GM13977 (cell line): ENCODE measurements at regions not wholly inside any gene's neighbourhood (a gene's known extent, or its start where the extent isn't known, plus 50 kb on each side); places are given as distances from the start of the nearest gene placed in this dataset.

Experiments used
- DNase-seq: peaks from one replicate; pipeline ENCODE4 v3.0.0; 2012; ENCODE audit warnings: low spot score
- in situ Hi-C: fragments of 300-500 bp; cut with MboI; formaldehyde crosslinking; loops from one replicate; pipeline ENCODE4 v1.12.0; 2022; ENCODE audit warnings: low sequenced_read_pairs, low pct_unique_long_range_greater_than_20kb, mixed read lengths, inconsistent platforms; ENCODE audit not compliant: unreplicated experiment
- TF ChIP-seq, protein P1 (sequence below): IDR thresholded peaks from 2 replicates; pipeline ENCODE4 v1.5.1; 2012; ENCODE audit warnings: mild to moderate bottlenecking, control low read depth; ENCODE audit not compliant: insufficient read depth; ENCODE audit errors: extremely low read depth, missing control alignments

DNA sequence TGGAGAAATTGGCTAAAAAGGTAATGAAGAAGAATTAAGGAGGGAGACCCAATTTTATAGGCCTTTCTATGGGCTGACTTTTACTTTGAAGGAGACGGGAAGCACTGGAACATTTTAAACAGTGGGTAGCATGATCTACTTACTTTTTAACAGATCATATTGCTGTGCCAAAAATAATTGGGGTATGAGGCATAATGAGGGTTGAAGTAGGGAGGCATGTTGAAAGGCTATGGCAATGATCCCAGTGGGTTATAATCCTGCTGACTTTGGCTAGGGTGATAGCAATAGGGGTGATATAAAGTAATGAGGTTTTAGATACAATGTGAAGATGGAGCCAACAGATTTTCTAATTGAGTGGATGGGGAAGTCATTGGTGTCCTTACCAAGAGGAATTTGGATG lies 73.2 kb downstream of the GPR37 start:
- TF ChIP-seq, protein P1, sequence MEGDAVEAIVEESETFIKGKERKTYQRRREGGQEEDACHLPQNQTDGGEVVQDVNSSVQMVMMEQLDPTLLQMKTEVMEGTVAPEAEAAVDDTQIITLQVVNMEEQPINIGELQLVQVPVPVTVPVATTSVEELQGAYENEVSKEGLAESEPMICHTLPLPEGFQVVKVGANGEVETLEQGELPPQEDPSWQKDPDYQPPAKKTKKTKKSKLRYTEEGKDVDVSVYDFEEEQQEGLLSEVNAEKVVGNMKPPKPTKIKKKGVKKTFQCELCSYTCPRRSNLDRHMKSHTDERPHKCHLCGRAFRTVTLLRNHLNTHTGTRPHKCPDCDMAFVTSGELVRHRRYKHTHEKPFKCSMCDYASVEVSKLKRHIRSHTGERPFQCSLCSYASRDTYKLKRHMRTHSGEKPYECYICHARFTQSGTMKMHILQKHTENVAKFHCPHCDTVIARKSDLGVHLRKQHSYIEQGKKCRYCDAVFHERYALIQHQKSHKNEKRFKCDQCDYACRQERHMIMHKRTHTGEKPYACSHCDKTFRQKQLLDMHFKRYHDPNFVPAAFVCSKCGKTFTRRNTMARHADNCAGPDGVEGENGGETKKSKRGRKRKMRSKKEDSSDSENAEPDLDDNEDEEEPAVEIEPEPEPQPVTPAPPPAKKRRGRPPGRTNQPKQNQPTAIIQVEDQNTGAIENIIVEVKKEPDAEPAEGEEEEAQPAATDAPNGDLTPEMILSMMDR = no peak
- in situ Hi-C loops = no loop called here
- DNase-seq = no peak

DNA sequence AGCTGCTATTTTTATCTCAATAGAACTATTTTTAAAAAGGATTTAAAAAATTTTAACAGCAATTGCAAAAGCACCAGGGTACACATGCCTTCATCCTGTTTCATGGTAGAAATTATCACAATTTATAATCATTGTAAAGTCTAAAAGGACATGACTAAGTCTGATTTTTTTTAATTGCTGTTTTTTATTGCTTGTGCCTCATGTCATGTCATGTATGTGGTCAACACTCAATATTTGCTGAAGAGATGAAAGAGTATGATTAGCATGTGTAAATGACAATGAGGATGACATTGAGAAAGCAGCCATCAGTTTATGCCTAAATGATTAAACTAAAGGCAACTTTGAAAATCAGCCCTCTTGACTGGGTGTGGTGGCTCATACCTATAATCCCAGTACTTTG lies 74.8 kb downstream of the GPR37 start:
- in situ Hi-C loops = no loop called here
- TF ChIP-seq, protein P1 = no peak
- no peak for DNase-seq

GRCh38 chr7:124689931-124690330 lies 75.7 kb downstream of the GPR37 start:
- TF ChIP-seq, protein P1 = no peak
- DNase-seq = no peak
- in situ Hi-C loops = no loop called here

- no peak for DNase-seq
- TF ChIP-seq, protein P1 = no peak
- in situ Hi-C loops = no loop called here
Observed at GRCh38 chr7:124689523-124689922, 76.1 kb downstream of the GPR37 start.

GRCh38 chr7:124688991-124689390 lies 76.6 kb downstream of the GPR37 start:
- in situ Hi-C loops = no loop called here
- TF ChIP-seq, protein P1 = no peak
- no peak for DNase-seq

- DNase-seq = no peak
- TF ChIP-seq, protein P1 = no peak
- in situ Hi-C loops = no loop called here
Observed at GRCh38 chr7:124686543-124687171, 78.9 kb downstream of the GPR37 start.
